Right ventricle myocardium superior (tissue), 1 donor: ENCODE measurements at regions not wholly inside any gene's neighbourhood (a gene's known extent, or its start where the extent isn't known, plus 50 kb on each side); places are given as distances from the start of the nearest gene placed in this dataset.

Source experiments
- ATAC-seq: fragments of 200-7000 bp; cut with Tn5 transposase; one replicate; pipeline ENCODE4 v1.9.1; 2020; ENCODE audit warnings: mild to moderate bottlenecking; ENCODE audit not compliant: poor library complexity
- DNase-seq: peaks from one replicate; pipeline ENCODE4 v3.0.0-alpha.2; 2020
- intact Hi-C: fragments of 100-400 bp; cut with DNase I; formaldehyde crosslinking; loops from one replicate; pipeline ENCODE4 v1.11.2; 2022
- donor health status: DM: no; HTN: yes; CAD: no; lungs with severe emphysema.

DNA sequence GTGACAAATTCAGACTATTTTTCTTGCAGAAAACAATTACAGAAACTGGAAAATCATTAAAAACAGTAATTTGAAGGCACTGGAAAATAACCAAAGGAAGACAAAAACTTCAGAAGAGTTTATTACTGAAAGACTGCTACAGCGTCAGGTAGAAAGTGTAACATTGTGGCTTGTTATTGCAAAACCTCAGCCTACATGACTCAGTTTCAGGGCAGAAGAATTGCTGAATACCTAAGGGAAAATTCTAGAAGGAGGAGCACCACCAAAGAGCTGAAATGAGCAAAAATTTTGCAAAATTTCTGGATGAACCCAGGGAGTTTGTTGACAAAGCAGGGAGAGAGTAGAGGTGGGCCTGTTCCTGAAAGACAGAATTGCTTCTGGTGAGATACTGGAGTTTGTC is 219.6 kb downstream of the C3orf38 start:
- DNase-seq: no peak
- ATAC-seq: peak; percentile 61
- intact Hi-C loops: no loop called here

DNA sequence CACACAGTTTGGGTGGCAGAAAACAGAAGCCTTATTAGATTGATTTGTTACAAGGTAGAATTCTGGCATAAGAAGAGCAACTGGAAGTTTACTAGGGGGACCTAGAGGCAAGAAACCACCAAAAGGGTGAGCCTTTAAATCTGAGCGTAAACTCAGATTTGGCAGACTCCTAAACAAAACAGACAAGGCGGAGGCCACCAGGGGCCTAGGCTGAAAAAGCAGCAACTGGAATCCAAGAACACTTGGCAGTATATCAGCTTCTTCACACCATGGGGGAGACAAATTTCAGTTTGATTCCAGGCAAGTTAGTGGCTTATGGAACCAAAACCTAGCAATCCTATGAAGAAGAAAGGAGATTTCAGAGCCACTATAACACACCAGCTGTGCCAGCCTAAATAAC is 220.0 kb downstream of the C3orf38 start:
- ATAC-seq (peak; percentile 56), DNase-seq (no peak)
- intact Hi-C loops: no loop called here

DNA sequence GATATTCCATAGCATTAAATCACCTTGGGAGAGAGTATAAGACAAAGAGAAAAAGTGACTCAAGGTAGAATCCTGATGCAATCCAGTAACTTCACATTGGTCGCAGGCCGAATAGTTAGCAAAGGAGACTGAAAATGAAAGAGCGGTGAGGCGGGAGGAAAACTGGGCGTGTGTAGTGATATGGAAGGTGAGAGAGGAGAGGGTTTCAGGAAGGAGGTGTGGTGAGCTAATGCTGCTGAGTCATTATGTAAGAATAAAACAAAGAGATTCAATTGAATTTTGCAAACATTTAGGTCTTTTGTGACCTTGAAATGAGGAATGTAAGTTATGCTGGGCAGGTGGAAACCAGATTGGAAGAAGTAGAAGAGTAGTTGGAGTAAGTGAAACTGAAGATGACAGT is 235.3 kb downstream of the C3orf38 start:
- DNase-seq (no peak), ATAC-seq (no peak)
- intact Hi-C loops: no loop called here

DNA sequence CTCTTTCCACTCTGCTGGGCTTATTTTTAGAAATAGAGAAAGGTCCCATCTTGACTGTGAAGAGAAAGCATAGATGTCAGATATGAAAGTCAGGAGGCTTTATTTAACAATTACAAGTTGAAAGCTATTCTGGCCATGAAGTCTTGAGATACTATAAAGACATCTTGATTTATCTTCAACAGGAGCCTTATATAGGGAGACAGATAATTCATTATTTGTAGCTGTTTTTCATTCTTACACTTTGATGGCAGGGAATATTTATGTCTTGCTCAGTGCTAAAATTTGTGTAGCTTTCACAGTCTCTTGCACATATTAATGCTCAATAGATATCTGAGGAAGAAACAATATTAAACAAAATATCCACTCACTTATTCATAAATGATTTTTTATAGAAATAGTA is 248.8 kb downstream of the C3orf38 start:
- DNase-seq (no peak), ATAC-seq (no peak)
- intact Hi-C loops: no loop called here

DNA sequence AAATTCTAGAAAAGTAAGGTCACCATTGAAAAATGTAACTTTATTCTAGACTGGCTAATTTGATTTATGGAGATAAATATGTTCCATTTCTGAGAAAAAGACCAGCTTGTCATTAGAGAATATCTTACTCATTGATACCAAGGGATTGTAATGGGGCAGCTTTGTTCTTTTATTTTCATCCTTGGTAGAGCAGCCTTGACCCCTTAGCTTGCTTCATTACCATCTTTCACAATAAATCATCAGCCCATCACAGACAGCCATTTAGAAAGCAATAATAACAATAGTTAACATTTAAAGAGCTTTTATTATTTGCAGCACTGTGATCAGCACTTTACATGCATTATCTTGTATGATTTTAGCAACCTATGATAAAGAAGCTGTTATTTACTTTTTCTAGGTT is 253.6 kb downstream of the C3orf38 start:
- DNase-seq (no peak), ATAC-seq (no peak)
- intact Hi-C loops: no loop called here

DNA sequence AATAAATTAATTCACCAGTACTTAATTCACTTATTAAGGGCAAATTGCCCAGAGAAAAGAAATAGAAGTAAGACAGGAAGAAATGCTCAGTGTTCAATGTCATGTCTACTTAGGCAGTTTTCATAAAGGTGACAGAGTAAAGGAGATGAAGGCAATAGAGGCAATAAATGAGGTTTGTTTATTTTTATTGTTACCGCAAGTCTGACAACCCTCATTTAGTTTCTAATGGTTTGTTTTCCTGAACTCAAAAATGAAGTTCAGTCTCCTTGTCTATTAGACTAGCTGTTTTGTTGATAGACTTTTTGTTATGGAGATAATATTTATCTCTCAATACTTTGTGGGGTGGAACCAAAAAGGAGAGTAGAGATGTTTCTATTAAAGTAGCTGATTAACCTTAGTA is 258.3 kb downstream of the C3orf38 start:
- intact Hi-C loops: no loop called here
- ATAC-seq (no peak), DNase-seq (no peak)

DNA sequence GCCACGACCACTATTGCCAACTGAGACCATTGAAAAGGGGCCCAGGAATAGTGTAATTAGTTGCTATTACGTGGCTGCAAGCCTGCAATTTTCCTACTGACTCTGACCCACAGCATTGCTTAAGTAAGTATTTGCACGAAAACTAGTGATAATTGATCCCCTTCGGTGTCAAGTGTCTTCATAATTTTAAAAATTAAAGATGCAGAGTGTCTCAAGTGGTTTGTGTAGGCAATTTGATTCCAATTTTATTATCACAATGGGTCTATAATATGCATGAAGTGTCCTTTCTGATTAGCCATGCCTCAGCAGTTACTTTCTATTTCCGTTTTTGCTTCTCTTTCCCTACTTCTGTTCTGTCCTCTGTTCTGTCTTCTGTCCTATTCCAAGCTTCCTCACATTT is 259.2 kb downstream of the C3orf38 start:
- no peak for DNase-seq
- ATAC-seq: no peak
- intact Hi-C loops: no loop called here

DNA sequence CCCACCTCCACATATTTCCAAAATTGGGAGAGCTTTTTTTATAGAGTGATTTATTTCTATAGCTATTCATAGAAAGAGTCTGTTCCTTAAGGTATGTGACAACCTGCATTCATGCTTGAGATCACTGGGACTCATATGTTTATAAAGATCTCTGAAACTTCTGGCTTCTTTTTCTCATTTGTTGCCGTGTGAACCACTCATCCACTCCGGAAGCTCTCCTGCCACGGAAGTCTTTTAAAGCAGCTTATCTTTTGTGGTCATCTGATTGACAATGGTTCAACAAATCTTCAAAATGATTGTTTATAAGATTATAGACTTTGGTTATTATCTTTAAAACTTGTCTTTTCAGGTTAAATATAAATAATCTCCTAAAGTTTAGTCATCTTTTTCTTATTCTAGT is 260.5 kb downstream of the C3orf38 start:
- no peak for DNase-seq
- intact Hi-C loops: no loop called here
- no peak for ATAC-seq

DNA sequence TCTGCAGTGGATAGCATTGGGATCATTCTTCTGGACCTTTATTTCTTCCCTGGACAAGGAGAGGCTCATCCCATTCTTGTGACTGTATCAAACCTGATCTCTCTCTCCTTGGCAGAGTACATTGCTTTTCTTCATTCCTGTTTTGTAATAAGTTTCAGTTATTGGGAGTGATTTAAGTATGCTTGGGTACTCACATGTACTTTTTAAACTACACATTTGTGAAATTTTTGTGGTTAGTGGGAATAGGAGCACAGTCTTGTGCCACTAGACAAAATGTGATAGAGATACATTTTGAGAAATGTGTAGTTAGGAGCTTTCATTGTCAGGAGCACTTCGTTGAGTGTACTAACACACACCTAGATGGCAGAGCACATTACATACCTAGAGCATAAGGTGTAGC is 262.6 kb downstream of the C3orf38 start:
- intact Hi-C loops: no loop called here
- no peak for DNase-seq
- no peak for ATAC-seq

DNA sequence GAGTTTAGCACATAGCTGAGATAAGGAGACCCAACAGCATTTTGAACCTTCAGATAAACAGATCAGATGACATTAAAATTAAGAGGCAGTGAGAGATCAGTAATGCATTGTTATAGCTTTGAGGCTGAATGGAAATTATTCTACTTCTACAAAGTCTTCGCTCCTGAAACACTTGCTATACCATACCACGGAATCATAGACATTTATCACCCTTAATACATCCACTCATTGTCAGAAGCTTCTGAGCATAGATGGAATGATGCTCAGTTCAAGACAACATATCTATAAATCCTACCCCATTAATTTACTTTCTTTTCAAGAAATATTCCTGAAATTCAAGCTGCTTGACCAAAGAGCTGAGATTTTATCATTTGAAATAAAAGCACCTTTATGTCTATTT is 266.7 kb downstream of the C3orf38 start:
- DNase-seq (no peak), ATAC-seq (no peak)
- intact Hi-C loops: no loop called here

DNA sequence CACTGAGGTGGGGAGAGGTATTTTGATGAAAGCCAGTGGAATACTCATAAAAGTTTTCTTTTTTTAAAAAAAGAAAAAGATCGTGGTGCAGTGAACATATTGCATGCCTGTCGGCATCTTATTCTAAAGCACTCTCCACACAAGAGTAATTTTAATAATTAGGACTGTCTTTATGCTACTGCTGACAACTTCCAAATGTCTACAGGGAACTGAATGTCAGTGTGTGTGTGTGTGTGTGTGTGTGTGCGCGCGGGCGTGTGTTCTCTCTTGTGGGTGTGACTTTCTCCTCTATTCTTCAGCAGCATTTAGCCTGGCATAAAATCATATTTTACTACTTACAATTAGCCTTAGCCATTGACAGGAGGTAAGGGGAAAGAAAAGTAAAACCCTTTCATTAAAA is 268.5 kb downstream of the C3orf38 start:
- DNase-seq: no peak
- intact Hi-C loops: no loop called here

DNA sequence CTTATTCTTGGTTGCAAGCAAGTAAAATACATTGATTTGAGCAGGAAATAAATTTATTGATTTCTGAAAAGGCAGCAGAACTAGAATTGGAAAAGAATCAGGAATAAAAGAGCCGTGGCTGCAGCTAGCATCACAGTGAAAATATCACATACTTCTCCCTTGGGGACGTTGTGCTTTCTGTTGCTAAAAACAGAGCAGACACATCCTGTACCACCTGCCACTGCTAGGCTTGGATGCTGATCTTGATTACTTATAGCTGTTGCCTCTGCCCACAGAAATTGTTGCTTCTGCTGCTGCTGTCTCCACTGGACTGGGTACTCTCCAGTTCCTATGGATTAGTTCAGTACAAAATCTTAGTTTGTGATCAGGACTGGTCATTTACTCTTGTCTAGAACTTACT is 283.8 kb downstream of the C3orf38 start:
- ATAC-seq (no peak), DNase-seq (no peak)
- intact Hi-C loops: no loop called here

More for the DNA sequence above, 268.5 kb downstream of the C3orf38 start:
- no peak for ATAC-seq

DNA sequence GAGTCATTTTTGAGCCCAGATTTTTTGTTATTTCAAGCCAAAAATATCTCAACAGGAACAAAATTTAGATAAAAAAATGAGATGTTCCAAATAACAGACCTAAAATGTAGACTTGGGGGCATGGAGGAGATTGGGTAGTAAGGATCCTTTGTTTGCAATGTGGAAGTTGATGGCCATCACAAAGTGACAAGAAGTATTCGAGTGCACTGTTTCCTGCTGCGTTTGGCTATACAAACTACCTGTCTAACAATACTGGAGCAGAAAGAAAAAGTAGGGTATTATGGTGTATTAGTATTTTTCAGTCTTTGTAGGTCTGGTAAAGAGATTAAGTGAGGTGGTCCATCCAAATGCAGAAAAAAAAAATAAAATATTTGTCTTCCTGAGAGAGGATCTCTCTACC is 284.2 kb downstream of the C3orf38 start:
- intact Hi-C loops: no loop called here
- DNase-seq: no peak
- ATAC-seq: no peak

DNA sequence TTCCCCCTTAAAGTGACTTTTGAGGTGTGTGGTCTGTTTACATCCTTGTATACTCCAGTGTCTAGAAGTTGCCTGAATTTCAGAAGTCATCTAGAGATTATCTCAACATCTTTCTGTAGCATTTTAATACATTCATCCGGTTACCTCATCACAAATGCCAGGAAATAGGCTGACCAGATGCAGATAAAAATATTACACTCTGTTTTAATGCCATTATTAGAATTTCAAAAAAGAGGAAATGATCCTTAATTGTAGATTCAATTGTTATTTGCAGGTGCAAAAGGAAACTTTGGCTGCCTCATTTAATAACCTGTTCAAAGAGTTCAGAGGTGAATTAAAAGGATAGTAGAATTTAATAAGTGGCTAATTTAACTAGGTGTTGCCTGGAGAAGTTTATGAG is 290.9 kb downstream of the C3orf38 start:
- ATAC-seq: no peak
- DNase-seq: no peak
- intact Hi-C loops: no loop called here

DNA sequence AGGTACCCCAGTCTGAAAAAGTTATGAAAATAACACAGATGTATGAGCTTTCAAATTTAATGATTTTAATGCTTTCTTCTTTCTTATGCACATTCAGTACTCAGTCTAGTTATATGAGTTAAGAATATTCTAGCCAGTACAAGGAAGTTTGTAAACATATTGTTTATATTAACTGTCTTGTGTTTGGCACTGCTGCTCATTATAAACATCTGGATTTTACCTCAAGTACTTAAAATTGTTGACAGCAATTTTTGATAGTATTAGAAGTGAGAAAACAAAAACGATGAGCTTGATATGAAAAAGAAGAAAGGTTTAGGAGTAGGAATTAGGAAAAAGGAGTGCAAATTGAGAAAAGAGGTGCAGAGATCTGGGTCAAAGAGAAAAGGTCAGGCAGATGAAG is 293.3 kb downstream of the C3orf38 start:
- DNase-seq: no peak
- intact Hi-C loops: no loop called here
- ATAC-seq: no peak

DNA sequence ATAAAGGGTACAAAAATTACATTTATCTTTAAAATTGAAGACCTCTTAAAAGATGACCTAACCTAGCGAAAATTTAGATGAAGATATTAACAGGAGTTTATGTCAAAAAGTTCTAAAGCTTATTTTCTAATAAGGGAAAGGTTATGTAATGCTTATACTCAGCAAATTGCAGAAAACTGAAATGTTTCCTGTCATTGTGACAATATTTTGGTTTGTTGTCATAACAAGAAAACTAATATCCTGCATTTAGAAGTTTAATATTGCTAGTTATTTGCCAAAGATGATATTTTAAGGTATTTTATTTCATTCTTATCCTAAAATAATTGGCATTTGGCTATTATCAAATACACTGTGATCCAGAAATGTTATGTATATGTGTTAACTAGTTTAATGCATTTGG is 294.5 kb downstream of the C3orf38 start:
- intact Hi-C loops: no loop called here
- DNase-seq (no peak), ATAC-seq (no peak)

DNA sequence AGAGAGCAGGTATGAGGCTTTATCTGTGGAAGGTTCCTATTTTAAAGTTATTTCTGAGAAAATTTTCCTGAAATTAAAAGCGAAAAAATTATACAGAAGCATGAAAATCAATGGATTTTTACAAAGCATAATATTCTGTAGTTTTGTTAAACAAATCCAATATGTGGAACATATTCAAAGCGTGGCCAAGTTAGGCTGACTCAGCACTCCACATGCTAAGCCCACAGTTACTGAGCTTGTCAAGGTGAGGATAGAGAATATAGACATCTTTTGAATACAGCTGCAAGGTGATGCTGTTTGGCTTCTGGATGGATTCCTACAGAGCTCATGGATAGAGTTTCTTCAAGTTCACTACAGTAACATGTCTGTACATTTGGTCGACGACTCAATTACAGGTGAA is 302.5 kb downstream of the C3orf38 start:
- no peak for ATAC-seq
- no peak for DNase-seq
- intact Hi-C loops: no loop called here

DNA sequence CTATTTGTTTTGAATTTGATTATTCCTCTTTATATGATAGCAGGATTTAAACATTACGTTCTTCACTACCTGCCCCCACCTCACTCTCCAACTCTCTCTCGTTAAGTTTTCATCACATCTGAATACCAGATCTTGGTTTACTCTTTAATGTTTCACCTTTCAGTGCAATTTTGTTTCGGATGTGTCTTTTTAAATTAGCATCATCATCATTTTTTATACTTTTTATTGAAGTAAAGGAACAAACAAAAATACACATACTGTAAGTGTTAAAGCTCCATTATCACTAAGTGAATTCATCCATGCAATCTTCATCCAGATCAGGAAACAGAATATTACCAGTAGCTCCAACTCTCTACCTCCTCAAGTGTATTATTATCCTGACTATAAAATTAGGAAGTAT is 310.6 kb downstream of the C3orf38 start:
- DNase-seq: no peak
- ATAC-seq: no peak
- intact Hi-C loops: no loop called here

DNA sequence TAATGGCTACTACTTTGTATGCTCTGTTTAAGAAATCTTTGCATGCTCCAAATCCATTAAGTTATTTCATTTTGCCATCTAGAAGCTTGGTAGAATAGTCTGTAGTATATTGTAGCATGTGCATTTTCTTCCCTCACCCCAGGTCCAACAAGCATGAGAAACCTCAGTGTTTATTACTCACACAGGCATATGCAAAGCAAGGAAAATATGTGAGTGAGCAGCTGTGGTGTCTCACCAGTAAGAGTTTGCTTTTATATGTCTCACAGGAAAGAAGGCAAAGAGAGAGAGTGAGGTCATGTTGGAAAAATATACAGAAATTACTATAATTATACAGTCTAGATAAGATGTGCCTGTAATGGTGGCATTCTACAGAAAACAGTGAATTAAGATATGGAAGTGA is 312.5 kb downstream of the C3orf38 start:
- ATAC-seq (no peak), DNase-seq (no peak)
- intact Hi-C loops: no loop called here

DNA sequence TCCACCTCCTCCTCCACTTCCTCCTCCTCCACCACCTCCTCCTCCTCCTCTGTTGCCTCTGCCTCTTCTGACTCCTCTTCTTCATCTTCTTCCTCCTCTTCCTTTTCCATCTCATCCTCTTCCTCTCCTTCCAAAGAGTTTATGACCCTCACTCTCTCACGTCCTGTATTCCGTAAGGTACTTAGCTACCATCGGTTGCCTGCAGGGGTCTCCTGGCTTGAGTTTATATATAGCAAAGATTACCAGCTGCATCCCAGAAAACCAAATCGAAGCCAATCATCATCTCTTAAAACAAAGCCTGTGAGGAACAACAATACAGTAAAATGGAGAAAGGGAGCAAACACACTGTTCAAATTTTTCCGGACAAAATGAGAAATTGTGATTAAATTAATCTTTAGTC is 317.4 kb downstream of the C3orf38 start:
- ATAC-seq (no peak), DNase-seq (no peak)

DNA sequence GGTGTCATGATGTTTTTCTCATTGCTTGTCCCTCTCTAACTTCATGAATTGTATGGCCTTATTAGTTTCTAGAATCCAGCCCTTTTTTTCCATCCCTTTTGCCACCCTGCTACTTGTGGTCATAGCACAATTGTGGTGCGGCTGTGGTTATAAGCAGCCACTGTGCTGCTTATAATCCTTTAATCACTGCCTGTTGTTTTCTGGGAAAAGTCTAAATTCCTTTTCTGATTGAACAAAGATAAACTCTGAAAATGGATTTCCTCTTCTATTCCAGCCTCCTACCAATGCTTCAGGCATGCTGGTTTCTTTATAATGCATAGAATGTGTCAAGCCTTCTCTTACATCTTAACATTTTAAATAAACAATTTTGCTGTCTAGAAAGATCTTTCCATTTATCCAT is 319.5 kb downstream of the C3orf38 start:
- ATAC-seq (no peak), DNase-seq (no peak)
- intact Hi-C loops: no loop called here

More for the DNA sequence above, 317.4 kb downstream of the C3orf38 start:
- intact Hi-C loops: no loop called here

DNA sequence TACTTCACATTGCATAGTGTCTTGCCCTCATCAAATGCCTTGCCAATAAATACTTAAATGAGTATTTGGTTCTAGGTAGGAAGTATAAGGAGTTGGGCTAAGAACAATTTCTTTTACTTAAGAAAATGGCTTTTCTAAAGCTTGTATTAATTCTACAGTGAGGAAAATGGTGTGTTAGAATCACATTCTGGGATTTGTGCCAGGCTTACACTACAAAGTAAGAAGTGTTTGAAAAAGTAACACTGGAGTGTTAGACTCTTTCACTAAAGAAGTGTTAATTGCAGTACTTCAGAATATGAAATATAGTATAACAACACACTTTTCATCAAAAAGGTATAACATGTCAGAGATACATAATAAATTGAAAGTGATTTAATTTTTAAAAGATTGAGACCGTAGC is 328.7 kb downstream of the C3orf38 start:
- DNase-seq: no peak
- ATAC-seq: no peak
- intact Hi-C loops: no loop called here
